ENCODE measurements at regions not wholly inside any gene's neighbourhood (a gene's known extent, or its start where the extent isn't known, plus 50 kb on each side); places are given as distances from the start of the nearest gene placed in this dataset.

DNA sequence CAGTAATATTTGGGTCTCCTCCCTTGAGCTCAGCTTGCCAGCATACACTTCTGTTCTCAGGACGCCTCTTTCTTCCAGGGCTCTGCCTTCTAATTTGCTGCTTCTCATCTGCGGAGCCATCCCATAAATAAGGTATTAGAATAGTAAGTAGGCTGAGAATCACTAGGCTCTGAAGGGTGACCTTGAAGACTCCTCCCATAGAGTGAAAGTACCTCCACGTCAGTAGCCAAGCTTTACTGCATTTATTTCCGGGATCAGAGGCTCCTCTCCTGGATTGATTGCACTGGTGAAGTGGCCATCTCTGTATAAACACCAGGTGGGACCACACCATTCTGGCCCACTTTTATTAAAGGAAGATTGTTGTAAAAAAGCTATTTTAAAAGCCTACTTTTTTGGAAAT, 315.5 kb downstream of the FAT3 start:
- no peak overlapping the region for H3K9ac ChIP-seq (ENCODE audit: insufficient read depth in 1 of 2, low read depth in 2 of 2, low read length in 2 of 2)
- H3K9me1 ChIP-seq (ENCODE audit: control insufficient read depth, insufficient read depth, low read length) = no peaks in the 10 kb centered on the region
- H3K4me1 ChIP-seq (replicated peaks in 1 of 2; ENCODE audit: control insufficient read depth in 2 of 2, insufficient read depth in 2 of 2, low read length in 2 of 2) = no peaks in the 10 kb centered on the region
- H3K27me3 ChIP-seq (ENCODE audit: control insufficient read depth in 2 of 2, insufficient read depth in 2 of 2, low read length in 2 of 2) = no peaks in the 10 kb centered on the region
- no TSS peak for BruUV-seq (replicated peaks)
- H3K36me3 ChIP-seq (ENCODE audit: control insufficient read depth, insufficient read depth, low read length) = no peaks in the 10 kb centered on the region
- intact Hi-C loops (cut with micrococcal nuclease) = no loop called here
- H3K79me2 ChIP-seq (ENCODE audit: control insufficient read depth, insufficient read depth, low read length) = no peaks in the 10 kb centered on the region
- ATAC-seq (no peak), FAIRE-seq (no peak), DNase-seq (ENCODE audit: extremely low read depth in 1 of 4, low spot score in 3 of 4) (no peak)
- H3K27ac ChIP-seq (ENCODE audit: extremely low read depth, low read depth, low read length) = no peak overlapping the region
- no peak overlapping the region for H3K4me2 ChIP-seq (ENCODE audit: insufficient read depth, low read length)
- TF ChIP-seq SNRNP70 (optimal IDR thresholded peaks at IDR 0.05; ENCODE audit: low read depth, low read length) = no peak
- H2AFZ ChIP-seq (ENCODE audit: low read depth, low read length) = no peak overlapping the region
- no peaks in the 10 kb centered on the region for H4K20me1 ChIP-seq (replicated peaks; ENCODE audit: control insufficient read depth, insufficient read depth, low read length)
- in situ Hi-C loops (cut with MboI) = no loop called here
- ChIA-PET POLR2A (no interaction called here), CTCF (ENCODE audit: low intra/inter-chr PET ratio) (no interaction called here)
- H3K9me3 ChIP-seq (replicated peaks; ENCODE audit: control insufficient read depth, insufficient read depth, low read depth, low read length) = peaks cover 2% of the 10 kb centered on the region; the same call in 1 of the 2 replicates
- 0% methylated on average over 4 of the region's 4 CpGs for WGBS (ENCODE audit: insufficient coverage, low coverage, missing lambda C conversion rate)
- no peak overlapping the region for H3K4me3 ChIP-seq

DNA sequence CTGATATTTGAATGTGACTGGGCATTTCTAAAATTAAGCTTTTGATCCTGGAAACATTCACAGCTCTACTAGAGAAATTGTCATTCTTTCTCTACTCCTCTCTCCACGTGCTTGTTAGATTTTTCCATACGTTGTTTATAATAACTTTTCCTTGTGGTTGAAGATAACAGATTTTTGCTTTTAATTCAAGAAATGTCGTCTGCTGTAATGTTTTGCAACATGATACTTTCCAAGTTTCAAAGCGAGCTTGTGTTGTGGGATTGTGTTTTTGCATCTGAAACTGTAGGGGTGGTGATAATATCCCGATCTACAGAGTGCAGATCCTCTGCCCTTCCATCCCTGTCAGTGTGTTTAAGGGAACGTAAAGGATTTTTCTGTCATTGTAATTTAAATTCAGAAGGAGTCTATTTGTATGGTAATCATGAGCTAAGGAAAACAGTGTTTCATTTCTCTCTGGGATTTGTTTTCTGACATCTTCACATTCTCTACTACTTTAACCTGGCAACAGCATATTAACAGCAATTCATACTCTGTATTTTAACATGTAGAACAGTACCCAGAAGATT, 321.4 kb downstream of the FAT3 start:
- no peaks in the 10 kb centered on the region for H3K4me1 ChIP-seq (replicated peaks in 1 of 2; ENCODE audit: control insufficient read depth in 2 of 2, insufficient read depth in 2 of 2, low read length in 2 of 2)
- no peak overlapping the region for H3K4me3 ChIP-seq
- no peak overlapping the region for H2AFZ ChIP-seq (ENCODE audit: low read depth, low read length)
- CTCF ChIA-PET (ENCODE audit: low intra/inter-chr PET ratio) = no interaction called here
- WGBS (ENCODE audit: insufficient coverage, low coverage, missing lambda C conversion rate) = 0% methylated on average over 5 of the region's 6 CpGs
- H3K36me3 ChIP-seq (ENCODE audit: control insufficient read depth, insufficient read depth, low read length) = no peaks in the 10 kb centered on the region
- no peak overlapping the region for H3K9ac ChIP-seq (ENCODE audit: insufficient read depth in 1 of 2, low read depth in 2 of 2, low read length in 2 of 2)
- no TSS peak for BruUV-seq (replicated peaks)
- intact Hi-C loops (cut with micrococcal nuclease) = no loop called here
- H3K9me3 ChIP-seq (replicated peaks; ENCODE audit: control insufficient read depth, insufficient read depth, low read depth, low read length) = no peaks in the 10 kb centered on the region
- in situ Hi-C loops (cut with MboI) = no loop called here
- no peak for FAIRE-seq
- H4K20me1 ChIP-seq (replicated peaks; ENCODE audit: control insufficient read depth, insufficient read depth, low read length) = no peaks in the 10 kb centered on the region
- no peak overlapping the region for H3K4me2 ChIP-seq (ENCODE audit: insufficient read depth, low read length)
- H3K27me3 ChIP-seq (ENCODE audit: control insufficient read depth in 2 of 2, insufficient read depth in 2 of 2, low read length in 2 of 2) = no peaks in the 10 kb centered on the region
- POLR2A ChIA-PET = no interaction called here
- ATAC-seq = no peak
- no peaks in the 10 kb centered on the region for H3K9me1 ChIP-seq (ENCODE audit: control insufficient read depth, insufficient read depth, low read length)
- H3K27ac ChIP-seq (ENCODE audit: extremely low read depth, low read depth, low read length) = no peak overlapping the region
- H3K79me2 ChIP-seq (ENCODE audit: control insufficient read depth, insufficient read depth, low read length) = no peaks in the 10 kb centered on the region
- no peak for DNase-seq (ENCODE audit: extremely low read depth in 1 of 4, low spot score in 3 of 4)
- TF ChIP-seq, protein P1, sequence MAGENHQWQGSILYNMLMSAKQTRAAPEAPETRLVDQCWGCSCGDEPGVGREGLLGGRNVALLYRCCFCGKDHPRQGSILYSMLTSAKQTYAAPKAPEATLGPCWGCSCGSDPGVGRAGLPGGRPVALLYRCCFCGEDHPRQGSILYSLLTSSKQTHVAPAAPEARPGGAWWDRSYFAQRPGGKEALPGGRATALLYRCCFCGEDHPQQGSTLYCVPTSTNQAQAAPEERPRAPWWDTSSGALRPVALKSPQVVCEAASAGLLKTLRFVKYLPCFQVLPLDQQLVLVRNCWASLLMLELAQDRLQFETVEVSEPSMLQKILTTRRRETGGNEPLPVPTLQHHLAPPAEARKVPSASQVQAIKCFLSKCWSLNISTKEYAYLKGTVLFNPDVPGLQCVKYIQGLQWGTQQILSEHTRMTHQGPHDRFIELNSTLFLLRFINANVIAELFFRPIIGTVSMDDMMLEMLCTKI (IDR thresholded peaks at IDR 0.05; ENCODE audit: partially characterized antibody) = no peak
- TF ChIP-seq, protein P2, sequence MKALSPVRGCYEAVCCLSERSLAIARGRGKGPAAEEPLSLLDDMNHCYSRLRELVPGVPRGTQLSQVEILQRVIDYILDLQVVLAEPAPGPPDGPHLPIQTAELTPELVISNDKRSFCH (CRISPR knock-in tag; IDR thresholded peaks at IDR 0.05) = no peak
- TF ChIP-seq, protein P2 (tag; IDR thresholded peaks at IDR 0.05) = no peak
- TF ChIP-seq, protein P3, sequence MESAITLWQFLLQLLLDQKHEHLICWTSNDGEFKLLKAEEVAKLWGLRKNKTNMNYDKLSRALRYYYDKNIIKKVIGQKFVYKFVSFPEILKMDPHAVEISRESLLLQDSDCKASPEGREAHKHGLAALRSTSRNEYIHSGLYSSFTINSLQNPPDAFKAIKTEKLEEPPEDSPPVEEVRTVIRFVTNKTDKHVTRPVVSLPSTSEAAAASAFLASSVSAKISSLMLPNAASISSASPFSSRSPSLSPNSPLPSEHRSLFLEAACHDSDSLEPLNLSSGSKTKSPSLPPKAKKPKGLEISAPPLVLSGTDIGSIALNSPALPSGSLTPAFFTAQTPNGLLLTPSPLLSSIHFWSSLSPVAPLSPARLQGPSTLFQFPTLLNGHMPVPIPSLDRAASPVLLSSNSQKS (CRISPR knock-in tag; IDR thresholded peaks at IDR 0.05) = no peak
- TF ChIP-seq LCOR (CRISPR knock-in tag; IDR thresholded peaks at IDR 0.05) (no peak), NONO (IDR thresholded peaks at IDR 0.05; ENCODE audit: low read depth in 2 of 2, low read length in 1 of 2) (no peak), JUNB (CRISPR knock-in tag; conservative IDR thresholded peaks at IDR 0.05) (no peak), U2AF1 (optimal IDR thresholded peaks at IDR 0.05; ENCODE audit: low read depth, low read length) (no peak), TAF15 (IDR thresholded peaks at IDR 0.05; ENCODE audit: low read depth, low read length) (no peak), RNF2 (IDR thresholded peaks at IDR 0.05) (no peak)
- TF ChIP-seq, protein P4, sequence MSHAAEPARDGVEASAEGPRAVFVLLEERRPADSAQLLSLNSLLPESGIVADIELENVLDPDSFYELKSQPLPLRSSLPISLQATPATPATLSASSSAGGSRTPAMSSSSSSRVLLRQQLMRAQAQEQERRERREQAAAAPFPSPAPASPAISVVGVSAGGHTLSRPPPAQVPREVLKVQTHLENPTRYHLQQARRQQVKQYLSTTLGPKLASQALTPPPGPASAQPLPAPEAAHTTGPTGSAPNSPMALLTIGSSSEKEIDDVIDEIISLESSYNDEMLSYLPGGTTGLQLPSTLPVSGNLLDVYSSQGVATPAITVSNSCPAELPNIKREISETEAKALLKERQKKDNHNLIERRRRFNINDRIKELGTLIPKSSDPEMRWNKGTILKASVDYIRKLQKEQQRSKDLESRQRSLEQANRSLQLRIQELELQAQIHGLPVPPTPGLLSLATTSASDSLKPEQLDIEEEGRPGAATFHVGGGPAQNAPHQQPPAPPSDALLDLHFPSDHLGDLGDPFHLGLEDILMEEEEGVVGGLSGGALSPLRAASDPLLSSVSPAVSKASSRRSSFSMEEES (CRISPR knock-in tag; IDR thresholded peaks at IDR 0.05) = no peak

Data from K562 (cell line).